ENCODE measurements at regions not wholly inside any gene's neighbourhood (a gene's known extent, or its start where the extent isn't known, plus 50 kb on each side); places are given as distances from the start of the nearest gene placed in this dataset.

DNA sequence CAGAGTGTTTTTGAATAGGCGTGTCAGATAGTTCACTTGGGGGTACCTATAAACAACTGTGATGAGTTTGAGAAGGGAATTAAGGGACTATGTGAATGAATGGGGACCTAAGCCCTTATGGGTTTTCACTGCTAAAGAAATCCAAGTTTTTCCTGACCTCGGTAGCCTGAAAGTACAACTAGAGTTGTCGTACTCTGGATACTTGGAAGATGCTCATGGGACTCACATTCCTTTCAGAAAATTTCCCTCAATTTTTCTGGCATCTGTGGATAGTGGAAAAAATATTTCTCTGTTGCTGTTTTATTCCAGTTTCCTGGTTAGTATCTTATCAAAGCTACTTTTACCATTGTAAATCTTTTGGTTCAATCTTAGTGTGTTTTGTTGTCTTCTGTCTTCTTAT is 1112.3 kb upstream of the SEMA6A start:
- TF ChIP-seq, protein P1, sequence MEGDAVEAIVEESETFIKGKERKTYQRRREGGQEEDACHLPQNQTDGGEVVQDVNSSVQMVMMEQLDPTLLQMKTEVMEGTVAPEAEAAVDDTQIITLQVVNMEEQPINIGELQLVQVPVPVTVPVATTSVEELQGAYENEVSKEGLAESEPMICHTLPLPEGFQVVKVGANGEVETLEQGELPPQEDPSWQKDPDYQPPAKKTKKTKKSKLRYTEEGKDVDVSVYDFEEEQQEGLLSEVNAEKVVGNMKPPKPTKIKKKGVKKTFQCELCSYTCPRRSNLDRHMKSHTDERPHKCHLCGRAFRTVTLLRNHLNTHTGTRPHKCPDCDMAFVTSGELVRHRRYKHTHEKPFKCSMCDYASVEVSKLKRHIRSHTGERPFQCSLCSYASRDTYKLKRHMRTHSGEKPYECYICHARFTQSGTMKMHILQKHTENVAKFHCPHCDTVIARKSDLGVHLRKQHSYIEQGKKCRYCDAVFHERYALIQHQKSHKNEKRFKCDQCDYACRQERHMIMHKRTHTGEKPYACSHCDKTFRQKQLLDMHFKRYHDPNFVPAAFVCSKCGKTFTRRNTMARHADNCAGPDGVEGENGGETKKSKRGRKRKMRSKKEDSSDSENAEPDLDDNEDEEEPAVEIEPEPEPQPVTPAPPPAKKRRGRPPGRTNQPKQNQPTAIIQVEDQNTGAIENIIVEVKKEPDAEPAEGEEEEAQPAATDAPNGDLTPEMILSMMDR (optimal IDR thresholded peaks at IDR 0.05 in 1 of 3, IDR thresholded peaks at IDR 0.05 in 1 of 3, conservative IDR thresholded peaks at IDR 0.05 in 1 of 3; ENCODE audit: extremely low read depth in 1 of 3, insufficient read depth in 2 of 3, low read length in 3 of 3): no peak
- TF ChIP-seq EZH2 (IDR thresholded peaks at IDR 0.05; ENCODE audit: low read length): no peak

All from keratinocyte (primary cell).